WTC11 (cell line): ENCODE measurements at regions not wholly inside any gene's neighbourhood (a gene's known extent, or its start where the extent isn't known, plus 50 kb on each side); places are given as distances from the start of the nearest gene placed in this dataset.

Experiments
- ATAC-seq: fragments of 200-7000 bp; cut with Tn5 transposase; 2 replicates; pipeline ENCODE4 v1.10.0; 2021; ENCODE audit warnings: mild to moderate bottlenecking, moderate library complexity
- CTCF ChIA-PET: fragments of 300-600 bp; sonication (Branson Sonifier 250); formaldehyde crosslinking; loops from one replicate; lab custom pipeline; 2021; ENCODE audit warnings: antibody characterized with exemption; lab: Charles Lee
- POLR2A ChIA-PET: fragments of 350-600 bp; sonication (Branson Sonifier 250); formaldehyde crosslinking; loops from one replicate; lab custom pipeline; 2021; ENCODE audit warnings: antibody characterized with exemption; lab: Charles Lee
- DNase-seq: peaks from one replicate; pipeline ENCODE4 v3.0.0; 2021; ENCODE audit warnings: low spot score
- H3K27ac Mint-ChIP-seq: 2 replicates; pipeline ENCODE4 v1.8.0; 2021; ENCODE audit warnings: mixed read lengths
- H3K27me3 Mint-ChIP-seq: 2 replicates; pipeline ENCODE4 v1.8.0; 2021; ENCODE audit warnings: low read depth, mild to moderate bottlenecking, moderate library complexity, mixed read lengths
- H3K36me3 Mint-ChIP-seq: 2 replicates; pipeline ENCODE4 v1.8.0; 2021; ENCODE audit warnings: mixed read lengths
- H3K4me1 Mint-ChIP-seq: 2 replicates; pipeline ENCODE4 v1.8.0; 2022; ENCODE audit warnings: mixed read lengths
- H3K4me3 Mint-ChIP-seq: 2 replicates; pipeline ENCODE4 v1.8.0; 2021; ENCODE audit warnings: mild to moderate bottlenecking, moderate library complexity, mixed read lengths
- H3K9me3 Mint-ChIP-seq: 2 replicates; pipeline ENCODE4 v1.8.0; 2021; ENCODE audit warnings: mixed read lengths
- AR ChIP-seq: fragments of 250-450 bp; sonication (Bioruptor Pico); IDR thresholded peaks from 2 replicates; pipeline ENCODE4 v1.9.0; 2021; ENCODE audit warnings: mild to moderate bottlenecking
- ATF3 ChIP-seq: sonication (generic); formaldehyde crosslinking; conservative IDR thresholded peaks from 2 replicates; pipeline ENCODE4 v1.8.1; 2022; ENCODE audit warnings: mild to moderate bottlenecking, missing genetic modification reagents
- E2F1 ChIP-seq: sonication (generic); formaldehyde crosslinking; IDR thresholded peaks from 2 replicates; pipeline ENCODE4 v1.8.0; 2022; ENCODE audit warnings: mild to moderate bottlenecking, missing genetic modification reagents
- ETV6 ChIP-seq: sonication (generic); formaldehyde crosslinking; IDR thresholded peaks from 2 replicates; pipeline ENCODE4 v1.8.1; 2022; ENCODE audit warnings: mild to moderate bottlenecking, missing genetic modification reagents
- JAZF1 ChIP-seq: fragments of 250-450 bp; sonication (Bioruptor Pico); IDR thresholded peaks from 2 replicates; pipeline ENCODE4 v1.9.0; 2021; ENCODE audit warnings: moderate library complexity, mild to moderate bottlenecking, inconsistent platforms
- MAX ChIP-seq: sonication (generic); formaldehyde crosslinking; IDR thresholded peaks from 2 replicates; pipeline ENCODE4 v1.8.0; 2022; ENCODE audit warnings: mild to moderate bottlenecking, missing genetic modification reagents
- MXD4 ChIP-seq: fragments of 250-450 bp; sonication (Bioruptor Pico); IDR thresholded peaks from 2 replicates; pipeline ENCODE4 v1.8.0; 2021; ENCODE audit warnings: mild to moderate bottlenecking, moderate library complexity, borderline replicate concordance
- NR2C2 ChIP-seq: sonication (generic); formaldehyde crosslinking; IDR thresholded peaks from 2 replicates; pipeline ENCODE4 v1.8.0; 2022; ENCODE audit warnings: mild to moderate bottlenecking, missing genetic modification reagents
- NR3C1 ChIP-seq: sonication (generic); formaldehyde crosslinking; conservative IDR thresholded peaks from 2 replicates; pipeline ENCODE4 v1.8.1; 2023; ENCODE audit warnings: low read depth, mild to moderate bottlenecking, missing genetic modification reagents
- OVOL2 ChIP-seq: fragments of 250-450 bp; sonication (Bioruptor Pico); IDR thresholded peaks from 2 replicates; pipeline ENCODE4 v1.9.0; 2021; ENCODE audit warnings: mild to moderate bottlenecking, borderline replicate concordance
- PRDM15 ChIP-seq: sonication (generic); formaldehyde crosslinking; IDR thresholded peaks from 2 replicates; pipeline ENCODE4 v1.8.0; 2022; ENCODE audit warnings: missing genetic modification reagents
- RORB ChIP-seq: fragments of 250-450 bp; sonication (Bioruptor Pico); IDR thresholded peaks from 2 replicates; pipeline ENCODE4 v1.9.0; 2021; ENCODE audit warnings: mild to moderate bottlenecking
- SMAD4 ChIP-seq: sonication (generic); formaldehyde crosslinking; IDR thresholded peaks from 2 replicates; pipeline ENCODE4 v1.8.0; 2022; ENCODE audit warnings: mild to moderate bottlenecking, missing genetic modification reagents
- ZNF317 ChIP-seq: sonication (generic); formaldehyde crosslinking; IDR thresholded peaks from 2 replicates; pipeline ENCODE4 v1.8.1; 2023; ENCODE audit warnings: low read depth, mild to moderate bottlenecking, moderate library complexity, missing genetic modification reagents, borderline replicate concordance
- ZNF396 ChIP-seq: fragments of 250-450 bp; sonication (Bioruptor Pico); IDR thresholded peaks from 2 replicates; pipeline ENCODE4 v1.8.0; 2021; ENCODE audit warnings: mild to moderate bottlenecking, moderate library complexity, borderline replicate concordance
- ZNF425 ChIP-seq: fragments of 250-450 bp; sonication (Bioruptor Pico); conservative IDR thresholded peaks from 2 replicates; pipeline ENCODE4 v1.9.0; 2021; ENCODE audit warnings: mild to moderate bottlenecking
- ZSCAN18 ChIP-seq: fragments of 250-450 bp; sonication (Bioruptor Pico); IDR thresholded peaks from 2 replicates; pipeline ENCODE4 v2.1.2; 2022; ENCODE audit warnings: mild to moderate bottlenecking, moderate library complexity

GRCh38 chr11:42363701-42364100, 904.2 kb upstream of the LRRC4C start:
- H3K27ac Mint-ChIP-seq, result no peak overlapping the region
- TF ChIP-seq NR2C2 (CRISPR knock-in tag) (no peak), MAX (no peak)
- ATAC-seq, result no peak
- no peaks in the 10 kb centered on the region for H3K27me3 Mint-ChIP-seq
- no peak overlapping the region for H3K4me3 Mint-ChIP-seq
- peaks cover 22% of the 10 kb centered on the region for H3K36me3 Mint-ChIP-seq
- no peak for DNase-seq
- ChIA-PET CTCF (no interaction called here), POLR2A (no interaction called here)
- H3K4me1 Mint-ChIP-seq, result peaks cover 2% of the 10 kb centered on the region; the same call in 1 of the 2 replicates
- peaks cover 33% of the 10 kb centered on the region for H3K9me3 Mint-ChIP-seq

GRCh38 chr11:42390116-42390515, 921.7 kb upstream of the API5 start:
- Mint-ChIP-seq H3K36me3 (no peaks in the 10 kb centered on the region), H3K27ac (no peak overlapping the region)
- TF ChIP-seq NR3C1 (CRISPR knock-in tag) (no peak), ZSCAN18 (no peak), RORB (no peak), PRDM15 (no peak), AR (CRISPR knock-in tag) (no peak), ATF3 (no peak), MXD4 (CRISPR knock-in tag) (no peak), ZNF425 (CRISPR knock-in tag) (no peak), OVOL2 (no peak), ETV6 (no peak)

GRCh38 chr11:42397483-42397882, 914.3 kb upstream of the API5 start:
- Mint-ChIP-seq H3K27ac (no peak overlapping the region), H3K27me3 (no peaks in the 10 kb centered on the region), H3K9me3 (peaks cover 27% of the 10 kb centered on the region), H3K36me3 (no peaks in the 10 kb centered on the region), H3K4me3 (no peak overlapping the region), H3K4me1 (peaks cover 18% of the 10 kb centered on the region)
- CTCF ChIA-PET, result interaction anchor here (1.8 kb wide), 1 partner anchor 10 kb away, joined by 7 read pairs; no protein-coding TSS in a partner anchor
- ATAC-seq, result no peak
- DNase-seq, result no peak
- POLR2A ChIA-PET, result no interaction called here
- TF ChIP-seq E2F1 (CRISPR knock-in tag), result no peak
- TF ChIP-seq ZNF396 (CRISPR knock-in tag), result no peak
- TF ChIP-seq MXD4 (CRISPR knock-in tag), result no peak
- TF ChIP-seq JAZF1, result no peak
- no peak for TF ChIP-seq PRDM15
- TF ChIP-seq SMAD4, result no peak
- TF ChIP-seq NR2C2 (CRISPR knock-in tag), result no peak
- no peak for TF ChIP-seq ZNF317 (CRISPR knock-in tag)

More at GRCh38 chr11:42390116-42390515, 921.7 kb upstream of the API5 start:
- Mint-ChIP-seq H3K4me1 (no peaks in the 10 kb centered on the region), H3K27me3 (no peaks in the 10 kb centered on the region), H3K9me3 (peaks cover 26% of the 10 kb centered on the region), H3K4me3 (no peak overlapping the region)
- POLR2A ChIA-PET, result no interaction called here
- DNase-seq (no peak), ATAC-seq (no peak)
- CTCF ChIA-PET, result no interaction called here
